Keratinocyte (primary cell): ENCODE measurements at regions not wholly inside any gene's neighbourhood (a gene's known extent, or its start where the extent isn't known, plus 50 kb on each side); places are given as distances from the start of the nearest gene placed in this dataset.

Experiments used
- DNase-seq: peaks from one replicate; pipeline ENCODE4 v3.0.0-alpha.2; 2011; ENCODE audit warnings: low read depth, missing footprints, low spot score
- FAIRE-seq: peaks from 2 replicates; lab custom pipeline; 2011; peaks lifted over from hg19 to GRCh38; lab: Jason Lieb, UNC
- H2AFZ ChIP-seq: 2 replicates; pipeline ENCODE4 v1.6.0; 2012; ENCODE audit warnings: low read length, control low read depth, inconsistent platforms; ENCODE audit not compliant: control insufficient read depth
- H3K27ac ChIP-seq: 2 replicates; pipeline ENCODE4 v1.5.1; 2011; ENCODE audit warnings: low read length; ENCODE audit not compliant: control insufficient read depth, insufficient read depth
- H3K27me3 ChIP-seq: 3 replicates; pipeline ENCODE4 v1.6.0; 2011; ENCODE audit warnings: low read length; ENCODE audit not compliant: control insufficient read depth, insufficient read depth; ENCODE audit errors: extremely low read depth
- H3K36me3 ChIP-seq, 2 experiments: 2 replicates in 1 of 2; 3 replicates in 1 of 2; pipeline ENCODE4 v1.5.1; 2011; ENCODE audit warnings: low read length in 2 of 2, mild to moderate bottlenecking in 1 of 2; ENCODE audit not compliant: control insufficient read depth in 2 of 2, insufficient read depth in 2 of 2; ENCODE audit errors: extremely low read depth in 1 of 2
- H3K4me1 ChIP-seq: 3 replicates; pipeline ENCODE4 v1.5.1; 2011; ENCODE audit warnings: low read length; ENCODE audit not compliant: control insufficient read depth, insufficient read depth; ENCODE audit errors: extremely low read depth
- H3K4me2 ChIP-seq: 3 replicates; pipeline ENCODE4 v1.6.0; 2011; ENCODE audit warnings: low read depth, low read length; ENCODE audit not compliant: control insufficient read depth, insufficient read depth; ENCODE audit errors: extremely low read depth
- H3K4me3 ChIP-seq, 3 experiments: fragments of 200-600 bp in 1 of 3; sonication (generic) in 1 of 3; 2 replicates in 2 of 3; 3 replicates in 1 of 3; pipeline ENCODE4 v1.5.1; 2011 to 2016; ENCODE audit warnings: low read length in 3 of 3, mild to moderate bottlenecking in 3 of 3, control low read depth in 2 of 3, inconsistent platforms in 1 of 3, low read depth in 1 of 3, mixed read lengths in 1 of 3, mixed run types in 1 of 3, moderate library complexity in 1 of 3; ENCODE audit not compliant: control insufficient read depth in 2 of 3, insufficient read depth in 2 of 3; ENCODE audit errors: extremely low read depth in 1 of 3
- H3K79me2 ChIP-seq: 2 replicates; pipeline ENCODE4 v1.6.0; 2012; ENCODE audit warnings: low read length; ENCODE audit not compliant: control insufficient read depth, insufficient read depth
- H3K9ac ChIP-seq: 3 replicates; pipeline ENCODE4 v1.6.0; 2011; ENCODE audit warnings: low read length; ENCODE audit not compliant: control insufficient read depth, insufficient read depth; ENCODE audit errors: extremely low read depth
- H3K9me1 ChIP-seq: 3 replicates; pipeline ENCODE4 v1.6.0; 2011; ENCODE audit warnings: low read length; ENCODE audit not compliant: control insufficient read depth, insufficient read depth; ENCODE audit errors: extremely low read depth
- H3K9me3 ChIP-seq: 2 replicates; pipeline ENCODE4 v1.5.1; 2012; ENCODE audit warnings: low read depth, low read length; ENCODE audit not compliant: control insufficient read depth
- H4K20me1 ChIP-seq: 3 replicates; pipeline ENCODE4 v1.6.0; 2011; ENCODE audit warnings: low read length; ENCODE audit not compliant: control insufficient read depth, insufficient read depth; ENCODE audit errors: extremely low read depth
- CTCF ChIP-seq, 3 experiments: IDR thresholded peaks in 1 of 3; conservative IDR thresholded peaks in 1 of 3; optimal IDR thresholded peaks in 1 of 3; 2 replicates in 2 of 3; 3 replicates in 1 of 3; pipeline versions ENCODE3 to v1.5.1; 2011; ENCODE audit warnings: low read length in 3 of 3, mild to moderate bottlenecking in 3 of 3, moderate library complexity in 2 of 3, control low read depth in 1 of 3, inconsistent platforms in 1 of 3; ENCODE audit not compliant: insufficient read depth in 2 of 3; ENCODE audit errors: extremely low read depth in 1 of 3
- EZH2 ChIP-seq: IDR thresholded peaks from one replicate; pipeline ENCODE4 v1.6.1; 2012; ENCODE audit warnings: inconsistent platforms, mild to moderate bottlenecking, low read length, moderate library complexity
- dilution Hi-C: fragments of 300-500 bp; cut with MboI; formaldehyde crosslinking; loops from one replicate; pipeline ENCODE4 v1.7.0; 2020; ENCODE audit warnings: low sequenced_read_pairs; ENCODE audit not compliant: extremely low pct_ligation_motif_present

- H2AFZ ChIP-seq: no peak overlapping the region
- dilution Hi-C loops: no loop called here
- H3K27me3 ChIP-seq: no peaks in the 10 kb centered on the region
- no peak overlapping the region for H3K4me3 ChIP-seq
- no peak for DNase-seq
- no peaks in the 10 kb centered on the region for H3K9me3 ChIP-seq
- no peaks in the 10 kb centered on the region for H3K4me1 ChIP-seq
- no peak for FAIRE-seq
- no peaks in the 10 kb centered on the region for H3K9me1 ChIP-seq
- H3K27ac ChIP-seq: no peak overlapping the region
- TF ChIP-seq CTCF (optimal IDR thresholded peaks at IDR 0.05 in 1 of 3, IDR thresholded peaks at IDR 0.05 in 1 of 3, conservative IDR thresholded peaks at IDR 0.05 in 1 of 3; ENCODE audit: extremely low read depth in 1 of 3, insufficient read depth in 2 of 3, low read length in 3 of 3): no peak
- TF ChIP-seq EZH2: no peak
- H4K20me1 ChIP-seq: no peaks in the 10 kb centered on the region
- H3K79me2 ChIP-seq: no peaks in the 10 kb centered on the region
- H3K36me3 ChIP-seq: no peaks in the 10 kb centered on the region
- H3K9ac ChIP-seq: no peak overlapping the region
- H3K4me2 ChIP-seq: no peak overlapping the region
Observed at GRCh38 chr18:51881394-51881793, 458.6 kb upstream of the DCC start.

- Histone ChIP-seq H3K4me1 (no peaks in the 10 kb centered on the region), H2AFZ (no peak overlapping the region), H3K4me2 (no peak overlapping the region), H3K27ac (no peak overlapping the region), H3K9me1 (no peaks in the 10 kb centered on the region), H4K20me1 (no peaks in the 10 kb centered on the region), H3K79me2 (no peaks in the 10 kb centered on the region), H3K9ac (no peak overlapping the region), H3K9me3 (no peaks in the 10 kb centered on the region), H3K36me3 (no peaks in the 10 kb centered on the region), H3K4me3 (no peak overlapping the region), H3K27me3 (no peaks in the 10 kb centered on the region)
- TF ChIP-seq EZH2 (no peak), CTCF (optimal IDR thresholded peaks at IDR 0.05 in 1 of 3, IDR thresholded peaks at IDR 0.05 in 1 of 3, conservative IDR thresholded peaks at IDR 0.05 in 1 of 3; ENCODE audit: extremely low read depth in 1 of 3, insufficient read depth in 2 of 3, low read length in 3 of 3) (no peak)
- dilution Hi-C loops: no loop called here
- DNase-seq: no peak
- FAIRE-seq: no peak
Observed at GRCh38 chr18:51884039-51884438, 456.0 kb upstream of the DCC start.
